ENCODE measurements at regions not wholly inside any gene's neighbourhood (a gene's known extent, or its start where the extent isn't known, plus 50 kb on each side); places are given as distances from the start of the nearest gene placed in this dataset.

- no peak for DNase-seq
Measured at GRCh38 chr1:218779341-218780100, 394.2 kb upstream of the LYPLAL1 start.

GRCh38 chr1:218783131-218783530, 390.5 kb upstream of the LYPLAL1 start:
- no peak for DNase-seq

- DNase-seq = no peak
Measured at GRCh38 chr1:218783916-218784315, 389.8 kb upstream of the LYPLAL1 start.

- DNase-seq = no peak
Measured at GRCh38 chr1:218785928-218786327, 387.8 kb upstream of the LYPLAL1 start.

GRCh38 chr1:218787826-218788225, 385.9 kb upstream of the LYPLAL1 start:
- peak in 1 of 2 experiments; percentile 2 for DNase-seq

- peak in 1 of 2 experiments; percentile 4 for DNase-seq
Measured at GRCh38 chr1:218796773-218797172, 376.9 kb upstream of the LYPLAL1 start.

- no peak for DNase-seq
Measured at GRCh38 chr1:218802799-218803198, 370.9 kb upstream of the LYPLAL1 start.

GRCh38 chr1:218803351-218803997, 370.2 kb upstream of the LYPLAL1 start:
- DNase-seq = no peak

- no peak for DNase-seq
Measured at GRCh38 chr1:218804014-218804785, 369.5 kb upstream of the LYPLAL1 start.

- DNase-seq = no peak
Measured at GRCh38 chr1:218809061-218809460, 364.6 kb upstream of the LYPLAL1 start.

GRCh38 chr1:218809625-218810024, 364.1 kb upstream of the LYPLAL1 start:
- no peak for DNase-seq

GRCh38 chr1:218810306-218810705, 363.4 kb upstream of the LYPLAL1 start:
- DNase-seq = no peak

GRCh38 chr1:218811497-218811896, 362.2 kb upstream of the LYPLAL1 start:
- no peak for DNase-seq

GRCh38 chr1:218812360-218812759, 361.3 kb upstream of the LYPLAL1 start:
- no peak for DNase-seq

- no peak for DNase-seq
Measured at GRCh38 chr1:218813237-218813636, 360.4 kb upstream of the LYPLAL1 start.

- no peak for DNase-seq
Measured at GRCh38 chr1:218815076-218815475, 358.6 kb upstream of the LYPLAL1 start.

- no peak for DNase-seq
Measured at GRCh38 chr1:218817071-218817470, 356.6 kb upstream of the LYPLAL1 start.

- peak in 1 of 2 experiments; percentile 38 for DNase-seq
Measured at GRCh38 chr1:218817691-218818465, 355.8 kb upstream of the LYPLAL1 start.

- DNase-seq = no peak
Measured at GRCh38 chr1:218823291-218823900, 350.3 kb upstream of the LYPLAL1 start.

GRCh38 chr1:218827486-218827885, 346.2 kb upstream of the LYPLAL1 start:
- no peak for DNase-seq

GRCh38 chr1:218828125-218828650, 345.5 kb upstream of the LYPLAL1 start:
- no peak for DNase-seq

GRCh38 chr1:218829097-218829496, 344.6 kb upstream of the LYPLAL1 start:
- DNase-seq = no peak
